SJCRH30 (cell line): ENCODE measurements at regions not wholly inside any gene's neighbourhood (a gene's known extent, or its start where the extent isn't known, plus 50 kb on each side); places are given as distances from the start of the nearest gene placed in this dataset.
A peak's percentile ranks its signal among the peaks of the same experiment; 100 is the strongest.
"Not testable (repeated sequence)": the region's sequence is repeated elsewhere in the genome, so short reads cannot be mapped to it uniquely, and the experiment has no call there.

ENCODE experiments used
- DNase-seq, 2 experiments: peaks; one replicate each; pipeline ENCODE4 v3.0.0-alpha.2; 2015 to 2020
- H3K27ac ChIP-seq: fragments of 250-450 bp; sonication (Bioruptor Pico); 2 replicates; pipeline ENCODE4 v1.5.1; 2020; ENCODE audit warnings: mild to moderate bottlenecking, moderate library complexity
- H3K27me3 ChIP-seq: fragments of 250-450 bp; sonication (Bioruptor Pico); 2 replicates; pipeline ENCODE4 v1.5.1; 2020; ENCODE audit warnings: mild to moderate bottlenecking, moderate library complexity
- H3K36me3 ChIP-seq: fragments of 250-450 bp; sonication (Bioruptor Pico); 2 replicates; pipeline ENCODE4 v1.5.1; 2020; ENCODE audit warnings: mild to moderate bottlenecking, moderate library complexity
- H3K4me1 ChIP-seq: fragments of 250-450 bp; sonication (Bioruptor Pico); 2 replicates; pipeline ENCODE4 v1.5.1; 2020; ENCODE audit warnings: mild to moderate bottlenecking, moderate library complexity
- H3K4me3 ChIP-seq: fragments of 250-450 bp; sonication (Bioruptor Pico); 2 replicates; pipeline ENCODE4 v1.5.1; 2020; ENCODE audit warnings: mild to moderate bottlenecking, moderate library complexity
- H3K9me3 ChIP-seq: fragments of 250-450 bp; sonication (Bioruptor Pico); replicated peaks from 2 replicates; pipeline ENCODE4 v1.5.1; 2020; ENCODE audit warnings: mild to moderate bottlenecking, moderate library complexity

DNA sequence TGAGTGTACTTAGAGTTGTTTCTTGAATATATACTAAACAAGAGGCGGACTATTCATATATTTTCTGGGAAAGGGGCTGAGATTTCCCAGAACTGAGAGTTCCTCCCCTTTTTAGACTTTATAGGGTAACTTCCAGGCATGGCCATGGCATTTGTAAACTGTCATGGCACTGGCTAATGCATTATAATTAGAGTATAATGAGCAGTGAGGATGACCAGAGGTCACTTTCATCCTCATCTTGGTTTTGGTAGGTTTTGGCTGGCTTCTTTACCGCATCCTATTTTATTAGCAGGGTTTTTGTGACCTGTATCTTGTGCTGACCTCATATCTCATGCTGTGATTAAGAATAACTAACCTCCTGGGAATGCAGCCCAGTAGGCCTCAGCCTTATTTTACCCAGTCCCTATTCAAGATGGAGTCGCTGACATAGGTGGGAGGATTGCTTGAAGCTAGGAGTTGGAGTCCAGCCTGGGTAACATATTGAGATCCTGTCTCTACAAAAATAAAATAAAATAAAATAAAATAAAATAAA is 91.4 kb downstream of the MOBP start:
- H3K27ac ChIP-seq: no peak overlapping the region
- DNase-seq: no peak
- no peaks in the 10 kb centered on the region for H3K36me3 ChIP-seq
- H3K4me1 ChIP-seq: no peaks in the 10 kb centered on the region
- no peaks in the 10 kb centered on the region for H3K9me3 ChIP-seq
- H3K4me3 ChIP-seq: no peak overlapping the region
- H3K27me3 ChIP-seq: no peaks in the 10 kb centered on the region

GRCh38 chr3:39559543-39559942 is 92.1 kb downstream of the MOBP start:
- Histone ChIP-seq H3K27ac (no peak overlapping the region), H3K4me3 (no peak overlapping the region), H3K27me3 (no peaks in the 10 kb centered on the region), H3K9me3 (no peaks in the 10 kb centered on the region), H3K4me1 (no peaks in the 10 kb centered on the region), H3K36me3 (no peaks in the 10 kb centered on the region)
- no peak for DNase-seq

DNA sequence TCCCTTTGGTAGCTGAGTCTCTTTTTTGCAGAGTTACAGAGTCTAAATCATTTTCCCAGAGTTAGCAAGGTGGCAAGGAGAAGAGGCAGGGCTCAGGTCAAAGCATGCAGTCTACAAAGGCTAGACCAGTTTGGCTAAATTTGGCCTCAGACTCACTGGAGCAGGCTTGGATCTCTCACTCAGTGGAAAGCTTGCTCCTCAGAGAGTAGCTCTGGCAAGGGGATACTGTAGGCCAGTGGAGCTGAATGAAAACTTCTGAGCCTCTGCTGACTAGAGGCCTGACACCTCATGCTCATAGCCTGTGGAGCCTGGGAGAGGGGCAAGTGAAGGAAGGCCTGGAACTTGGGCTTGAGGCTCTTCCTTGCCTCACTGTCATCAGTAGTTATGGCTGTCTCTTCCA is 101.0 kb downstream of the MOBP start:
- Histone ChIP-seq H3K4me1 (no peaks in the 10 kb centered on the region), H3K36me3 (no peaks in the 10 kb centered on the region), H3K27ac (no peak overlapping the region), H3K4me3 (no peak overlapping the region), H3K27me3 (no peaks in the 10 kb centered on the region), H3K9me3 (no peaks in the 10 kb centered on the region)
- DNase-seq: no peak

- no peaks in the 10 kb centered on the region for H3K9me3 ChIP-seq
- H3K4me1 ChIP-seq: no peaks in the 10 kb centered on the region
- H3K4me3 ChIP-seq: no peak overlapping the region
- no peak for DNase-seq
- H3K36me3 ChIP-seq: no peaks in the 10 kb centered on the region
- no peaks in the 10 kb centered on the region for H3K27me3 ChIP-seq
- no peak overlapping the region for H3K27ac ChIP-seq
Measured at GRCh38 chr3:39569095-39569494, 101.6 kb downstream of the MOBP start.

GRCh38 chr3:39573392-39573791 is 105.9 kb downstream of the MOBP start:
- H3K4me3 ChIP-seq: no peak overlapping the region
- no peaks in the 10 kb centered on the region for H3K4me1 ChIP-seq
- no peaks in the 10 kb centered on the region for H3K36me3 ChIP-seq
- no peak for DNase-seq
- H3K9me3 ChIP-seq: no peaks in the 10 kb centered on the region
- H3K27ac ChIP-seq: no peak overlapping the region
- H3K27me3 ChIP-seq: no peaks in the 10 kb centered on the region

GRCh38 chr3:39577541-39577940 is 110.1 kb downstream of the MOBP start:
- Histone ChIP-seq H3K9me3 (no peaks in the 10 kb centered on the region), H3K4me3 (no peak overlapping the region), H3K27me3 (no peaks in the 10 kb centered on the region), H3K4me1 (no peaks in the 10 kb centered on the region), H3K36me3 (no peaks in the 10 kb centered on the region), H3K27ac (no peak overlapping the region)
- peak in 1 of 2 experiments; percentile 4 for DNase-seq

GRCh38 chr3:39586215-39586614 is 118.7 kb downstream of the MOBP start:
- not testable (repeated sequence) for H3K27ac ChIP-seq, H3K4me3 ChIP-seq, DNase-seq, H3K27me3 ChIP-seq, H3K9me3 ChIP-seq, H3K4me1 ChIP-seq, H3K36me3 ChIP-seq

GRCh38 chr3:39587113-39587512 is 119.6 kb downstream of the MOBP start:
- H3K4me3 ChIP-seq: no peak overlapping the region

GRCh38 chr3:39590806-39591205 is 123.3 kb downstream of the MOBP start:
- Histone ChIP-seq H3K9me3 (no peaks in the 10 kb centered on the region), H3K36me3 (no peaks in the 10 kb centered on the region), H3K4me1 (no peaks in the 10 kb centered on the region), H3K27me3 (no peaks in the 10 kb centered on the region), H3K4me3 (no peak overlapping the region), H3K27ac (no peak overlapping the region)
- no peak for DNase-seq

More at GRCh38 chr3:39587113-39587512, 119.6 kb downstream of the MOBP start:
- no peaks in the 10 kb centered on the region for H3K27me3 ChIP-seq
- H3K9me3 ChIP-seq: no peaks in the 10 kb centered on the region
- H3K27ac ChIP-seq: no peak overlapping the region
- H3K36me3 ChIP-seq: no peaks in the 10 kb centered on the region
- no peaks in the 10 kb centered on the region for H3K4me1 ChIP-seq
- DNase-seq: no peak

DNA sequence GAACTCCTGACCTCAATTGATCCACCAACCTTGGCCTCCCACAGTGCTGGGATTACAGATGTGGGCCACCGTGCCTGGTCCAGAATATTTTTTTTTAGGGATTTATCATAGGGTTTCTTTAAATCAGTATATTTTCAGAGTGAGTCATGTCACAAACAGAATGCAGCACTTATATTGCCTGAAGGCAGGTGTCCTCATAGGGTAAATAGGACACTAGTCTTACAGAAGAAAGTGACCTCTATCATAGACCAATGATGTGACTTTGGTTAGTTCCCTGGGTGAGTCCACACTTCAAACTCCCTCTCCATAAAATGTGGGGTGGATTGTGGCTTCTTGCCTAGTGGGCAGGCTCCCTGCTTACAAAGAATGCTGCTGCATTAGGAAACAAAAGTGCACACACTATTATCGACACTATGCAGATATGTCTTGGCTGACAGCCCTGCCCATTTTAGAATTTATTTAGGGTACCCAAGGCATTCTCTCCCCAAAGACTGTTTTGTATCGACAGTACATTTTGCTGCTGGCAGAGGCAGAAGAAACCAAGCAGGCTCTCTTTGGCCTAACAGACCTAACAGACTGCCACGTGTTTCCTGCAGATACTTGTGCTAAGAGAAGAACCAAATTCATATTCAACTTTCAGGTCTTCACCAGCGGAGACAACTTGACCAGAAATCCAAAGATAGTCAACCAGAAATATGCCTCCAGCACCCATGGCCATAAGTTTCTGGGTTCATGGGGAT is 125.0 kb downstream of the MOBP start:
- Histone ChIP-seq H3K4me1 (no peaks in the 10 kb centered on the region), H3K36me3 (no peaks in the 10 kb centered on the region), H3K9me3 (no peaks in the 10 kb centered on the region), H3K4me3 (no peak overlapping the region), H3K27ac (no peak overlapping the region), H3K27me3 (no peaks in the 10 kb centered on the region)
- DNase-seq: no peak

- Histone ChIP-seq H3K27ac (no peak overlapping the region), H3K36me3 (no peaks in the 10 kb centered on the region), H3K4me1 (no peaks in the 10 kb centered on the region), H3K27me3 (no peaks in the 10 kb centered on the region), H3K9me3 (no peaks in the 10 kb centered on the region), H3K4me3 (no peak overlapping the region)
- no peak for DNase-seq
Measured at GRCh38 chr3:39593341-39593740, 125.9 kb downstream of the MOBP start.

DNA sequence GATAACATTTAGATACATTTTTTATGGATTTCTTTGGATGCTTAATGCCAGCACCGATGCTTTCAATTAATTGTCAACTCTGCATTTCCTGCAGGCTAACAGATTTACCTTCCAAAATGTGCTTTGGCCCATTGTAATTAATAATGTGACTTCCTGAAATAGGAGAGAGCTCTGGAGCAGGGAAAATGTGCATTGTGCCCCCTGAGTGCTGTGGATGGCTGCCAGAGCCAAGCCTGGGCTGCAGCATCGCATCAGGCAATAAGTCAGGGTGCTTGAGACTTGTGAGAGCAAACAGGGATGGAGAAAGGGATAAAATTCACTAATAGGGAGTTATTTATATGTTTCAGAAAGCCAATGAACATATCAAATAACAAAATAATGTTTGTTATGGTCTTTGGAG is 133.8 kb downstream of the MOBP start:
- no peaks in the 10 kb centered on the region for H3K27me3 ChIP-seq
- no peaks in the 10 kb centered on the region for H3K4me1 ChIP-seq
- no peaks in the 10 kb centered on the region for H3K36me3 ChIP-seq
- no peak for DNase-seq
- no peak overlapping the region for H3K4me3 ChIP-seq
- H3K9me3 ChIP-seq: no peaks in the 10 kb centered on the region
- no peak overlapping the region for H3K27ac ChIP-seq

DNA sequence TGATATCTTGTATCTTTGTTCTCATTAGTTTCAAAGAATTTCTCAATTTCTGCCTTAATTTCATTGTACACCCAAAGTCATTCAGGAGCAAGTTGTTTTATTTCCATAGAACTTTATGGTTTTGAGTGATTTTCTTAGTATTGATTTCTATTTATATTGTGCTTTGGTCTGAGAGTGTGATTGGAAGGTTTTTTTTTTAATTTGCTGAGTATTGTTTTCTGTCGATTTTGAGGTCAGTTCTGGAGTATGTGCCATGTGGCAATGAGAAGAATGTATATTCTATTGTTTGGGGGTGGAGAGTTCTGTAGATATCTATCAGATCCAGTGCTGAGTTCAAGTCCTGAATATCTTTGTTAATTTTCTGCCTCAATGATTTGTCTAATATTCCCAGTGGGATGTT is 138.4 kb downstream of the MOBP start:
- H3K4me1 ChIP-seq: no peaks in the 10 kb centered on the region
- no peak for DNase-seq
- no peaks in the 10 kb centered on the region for H3K27me3 ChIP-seq
- H3K36me3 ChIP-seq: no peaks in the 10 kb centered on the region
- no peak overlapping the region for H3K4me3 ChIP-seq
- H3K9me3 ChIP-seq: no peaks in the 10 kb centered on the region
- H3K27ac ChIP-seq: no peak overlapping the region

GRCh38 chr3:39626198-39626597 is 158.7 kb downstream of the MOBP start:
- DNase-seq: no peak
- Histone ChIP-seq H3K36me3 (no peaks in the 10 kb centered on the region), H3K9me3 (no peaks in the 10 kb centered on the region), H3K27me3 (no peaks in the 10 kb centered on the region), H3K4me1 (no peaks in the 10 kb centered on the region), H3K4me3 (no peak overlapping the region), H3K27ac (no peak overlapping the region)

- Histone ChIP-seq H3K27me3 (no peaks in the 10 kb centered on the region), H3K4me3 (no peak overlapping the region), H3K36me3 (no peaks in the 10 kb centered on the region), H3K4me1 (no peaks in the 10 kb centered on the region), H3K27ac (no peak overlapping the region), H3K9me3 (no peaks in the 10 kb centered on the region)
- no peak for DNase-seq
Measured at GRCh38 chr3:39631136-39631535, 163.7 kb downstream of the MOBP start.

DNA sequence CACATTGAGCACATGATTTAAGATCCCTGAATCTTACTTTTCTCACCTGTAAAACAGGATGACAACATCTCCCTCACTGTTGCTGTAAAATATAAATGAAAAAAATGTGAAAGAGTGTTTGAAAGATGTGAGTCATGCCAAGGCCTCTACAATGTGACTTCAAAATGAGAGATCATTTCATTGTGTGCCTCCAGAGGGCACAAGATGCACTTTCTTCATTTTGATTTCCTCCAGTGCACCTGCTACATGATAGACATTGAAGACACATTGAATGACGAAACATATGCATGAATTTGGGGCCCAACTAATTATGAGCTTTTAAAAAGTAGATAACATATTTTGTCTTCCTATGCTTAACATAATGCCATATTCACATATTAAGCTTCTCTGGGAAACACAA is 170.3 kb downstream of the MOBP start:
- DNase-seq: no peak
- Histone ChIP-seq H3K36me3 (no peaks in the 10 kb centered on the region), H3K4me1 (no peaks in the 10 kb centered on the region), H3K9me3 (no peaks in the 10 kb centered on the region), H3K27me3 (no peaks in the 10 kb centered on the region), H3K4me3 (no peak overlapping the region), H3K27ac (no peak overlapping the region)
